ENCODE measurements at regions not wholly inside any gene's neighbourhood (a gene's known extent, or its start where the extent isn't known, plus 50 kb on each side); places are given as distances from the start of the nearest gene placed in this dataset.

GRCh38 chr14:42316693-42317092, 710.0 kb downstream of the LRFN5 start:
- no peaks in the 10 kb centered on the region for H3K4me1 ChIP-seq (ENCODE audit: control insufficient read depth, insufficient read depth, low read length)
- H3K4me3 ChIP-seq (ENCODE audit: low read depth in 2 of 2, low read length in 2 of 2), result no peak overlapping the region
- TF ChIP-seq REST (IDR thresholded peaks at IDR 0.05; ENCODE audit: insufficient read depth in 1 of 2, low read depth in 2 of 2, low read length in 1 of 2) (no peak), POLR2AphosphoS5 (IDR thresholded peaks at IDR 0.05; ENCODE audit: low read depth, low read length) (no peak), SIN3A (IDR thresholded peaks at IDR 0.05; ENCODE audit: borderline replicate concordance, insufficient read depth, low read depth, low read length) (no peak), TCF7L2 (IDR thresholded peaks at IDR 0.05; ENCODE audit: low read depth, low read length) (no peak), CTCF (IDR thresholded peaks at IDR 0.05) (no peak)
- no peaks in the 10 kb centered on the region for H3K27me3 ChIP-seq (ENCODE audit: control insufficient read depth, insufficient read depth, low read length)
- POLR2A ChIA-PET, result no interaction called here
- in situ Hi-C loops (cut with HindIII; ENCODE audit: low pct_unique_long_range_greater_than_20kb, low sequenced_read_pairs) (no loop called here), intact Hi-C loops (cut with micrococcal nuclease; ENCODE audit: unreplicated experiment) (no loop called here)
- H3K9me3 ChIP-seq (ENCODE audit: control insufficient read depth, insufficient read depth, low read depth, low read length), result 0 out of 2 replicates have a peak, but pooled peaks cover 4% of the 10 kb centered on the region
- H3K27ac ChIP-seq (ENCODE audit: low read length), result no peak overlapping the region
- no peaks in the 10 kb centered on the region for H3K36me3 ChIP-seq (ENCODE audit: control insufficient read depth, insufficient read depth, low read length)
- DNase-seq (ENCODE audit: low read depth, low spot score), result no peak
- no TSS peak for BruUV-seq (replicated peaks)
- CTCF ChIA-PET, result no interaction called here
- ATAC-seq, result no peak

- CTCF ChIA-PET, result no interaction called here
- no peak for TF ChIP-seq REST (IDR thresholded peaks at IDR 0.05; ENCODE audit: insufficient read depth in 1 of 2, low read depth in 2 of 2, low read length in 1 of 2)
- TF ChIP-seq CTCF (IDR thresholded peaks at IDR 0.05), result no peak
- TF ChIP-seq SIN3A (IDR thresholded peaks at IDR 0.05; ENCODE audit: borderline replicate concordance, insufficient read depth, low read depth, low read length), result no peak
- no peak for TF ChIP-seq POLR2AphosphoS5 (IDR thresholded peaks at IDR 0.05; ENCODE audit: low read depth, low read length)
- TF ChIP-seq TCF7L2 (IDR thresholded peaks at IDR 0.05; ENCODE audit: low read depth, low read length), result no peak
Observed at GRCh38 chr14:42311876-42312275, 705.2 kb downstream of the LRFN5 start.

More at GRCh38 chr14:42311876-42312275, 705.2 kb downstream of the LRFN5 start:
- no peaks in the 10 kb centered on the region for H3K36me3 ChIP-seq (ENCODE audit: control insufficient read depth, insufficient read depth, low read length)
- intact Hi-C loops (cut with micrococcal nuclease; ENCODE audit: unreplicated experiment) (no loop called here), in situ Hi-C loops (cut with HindIII; ENCODE audit: low pct_unique_long_range_greater_than_20kb, low sequenced_read_pairs) (no loop called here)
- no peaks in the 10 kb centered on the region for H3K4me1 ChIP-seq (ENCODE audit: control insufficient read depth, insufficient read depth, low read length)
- H3K27me3 ChIP-seq (ENCODE audit: control insufficient read depth, insufficient read depth, low read length), result no peaks in the 10 kb centered on the region
- H3K4me3 ChIP-seq (ENCODE audit: low read depth in 2 of 2, low read length in 2 of 2), result no peak overlapping the region
- POLR2A ChIA-PET, result no interaction called here
- no TSS peak for BruUV-seq (replicated peaks)
- no peak for ATAC-seq
- no peak for DNase-seq (ENCODE audit: low read depth, low spot score)
- no peak overlapping the region for H3K27ac ChIP-seq (ENCODE audit: low read length)
- H3K9me3 ChIP-seq (ENCODE audit: control insufficient read depth, insufficient read depth, low read depth, low read length), result no peaks in the 10 kb centered on the region

Measured in Panc1 (cell line).